ENCODE measurements at regions not wholly inside any gene's neighbourhood (a gene's known extent, or its start where the extent isn't known, plus 50 kb on each side); places are given as distances from the start of the nearest gene placed in this dataset.

- TF ChIP-seq CTCF (optimal IDR thresholded peaks at IDR 0.05 in 1 of 3, IDR thresholded peaks at IDR 0.05 in 1 of 3, conservative IDR thresholded peaks at IDR 0.05 in 1 of 3; ENCODE audit: extremely low read depth in 1 of 3, insufficient read depth in 2 of 3, low read length in 3 of 3) (no peak), EZH2 (IDR thresholded peaks at IDR 0.05; ENCODE audit: low read length) (no peak)
These were observed 57.3 kb upstream of the MAGI3 start for GRCh38 chr1:113333056-113333455.

Measured in keratinocyte (primary cell).